HepG2 (cell line): ENCODE measurements at regions not wholly inside any gene's neighbourhood (a gene's known extent, or its start where the extent isn't known, plus 50 kb on each side); places are given as distances from the start of the nearest gene placed in this dataset.

Experiments
- ETV6 ChIP-seq: sonication (generic); formaldehyde crosslinking; conservative IDR thresholded peaks from 2 replicates; pipeline ENCODE4 v1.4.0; 2020; ENCODE audit warnings: missing genetic modification reagents
- HMGA1 ChIP-seq: sonication (generic); formaldehyde crosslinking; conservative IDR thresholded peaks from 2 replicates; pipeline ENCODE4 v1.4.0; 2020; ENCODE audit warnings: missing genetic modification reagents
- MBNL3 ChIP-seq: fragments of 250-450 bp; sonication (Bioruptor Pico); conservative IDR thresholded peaks from 2 replicates; pipeline ENCODE4 v1.8.0; 2022; ENCODE audit warnings: mild to moderate bottlenecking, inconsistent platforms
- NR3C1 ChIP-seq: sonication (generic); formaldehyde crosslinking; IDR thresholded peaks from 2 replicates; pipeline ENCODE4 v1.4.0; 2020; ENCODE audit warnings: missing genetic modification reagents
- RAD21 ChIP-seq: fragments of 450-650 bp; formaldehyde crosslinking; IDR thresholded peaks from 2 replicates; pipeline ENCODE4 v1.5.0; 2020; ENCODE audit warnings: mild to moderate bottlenecking
- ZEB1 ChIP-seq: IDR thresholded peaks from 2 replicates; pipeline ENCODE4 v1.6.1; 2012; ENCODE audit warnings: mild to moderate bottlenecking, low read depth, inconsistent platforms; ENCODE audit not compliant: insufficient replicate concordance
- ZNF747 ChIP-seq: sonication (generic); formaldehyde crosslinking; IDR thresholded peaks from 2 replicates; pipeline ENCODE4 v1.8.1; 2023; ENCODE audit warnings: missing genetic modification reagents, mild to moderate bottlenecking, borderline replicate concordance
- TF ChIP-seq, protein P1 (sequence below), 2 experiments: fragments of 450-650 bp in 1 of 2; sonication (generic) in 1 of 2; formaldehyde crosslinking in 1 of 2; IDR thresholded peaks; 2 replicates each; pipeline versions ENCODE4 v1.6.1 to v1.8.0; 2016 to 2022; ENCODE audit warnings: antibody characterized with exemption in 1 of 2, mild to moderate bottlenecking in 1 of 2, missing genetic modification reagents in 1 of 2

DNA sequence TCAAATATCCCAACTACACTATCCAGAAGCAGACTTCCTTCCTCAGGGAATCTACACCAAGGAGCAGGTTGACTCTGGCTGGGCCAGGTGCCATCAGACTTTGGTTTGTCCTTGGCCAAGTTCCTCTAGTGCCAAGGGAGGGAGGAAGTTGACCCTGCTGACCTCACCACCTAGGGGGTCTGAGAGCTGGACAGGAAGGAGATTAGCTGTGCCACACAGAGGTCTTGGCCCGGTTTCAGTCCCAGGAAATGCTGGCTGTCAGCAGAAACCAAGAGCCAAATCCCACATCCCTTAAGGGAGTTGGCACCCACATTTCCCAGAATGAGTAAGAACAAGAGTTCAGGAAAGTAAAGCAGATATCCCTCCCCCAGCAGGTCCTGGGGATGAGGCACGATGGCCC is 178.2 kb downstream of the SALL1 start (continued):
- TF ChIP-seq, protein P1, sequence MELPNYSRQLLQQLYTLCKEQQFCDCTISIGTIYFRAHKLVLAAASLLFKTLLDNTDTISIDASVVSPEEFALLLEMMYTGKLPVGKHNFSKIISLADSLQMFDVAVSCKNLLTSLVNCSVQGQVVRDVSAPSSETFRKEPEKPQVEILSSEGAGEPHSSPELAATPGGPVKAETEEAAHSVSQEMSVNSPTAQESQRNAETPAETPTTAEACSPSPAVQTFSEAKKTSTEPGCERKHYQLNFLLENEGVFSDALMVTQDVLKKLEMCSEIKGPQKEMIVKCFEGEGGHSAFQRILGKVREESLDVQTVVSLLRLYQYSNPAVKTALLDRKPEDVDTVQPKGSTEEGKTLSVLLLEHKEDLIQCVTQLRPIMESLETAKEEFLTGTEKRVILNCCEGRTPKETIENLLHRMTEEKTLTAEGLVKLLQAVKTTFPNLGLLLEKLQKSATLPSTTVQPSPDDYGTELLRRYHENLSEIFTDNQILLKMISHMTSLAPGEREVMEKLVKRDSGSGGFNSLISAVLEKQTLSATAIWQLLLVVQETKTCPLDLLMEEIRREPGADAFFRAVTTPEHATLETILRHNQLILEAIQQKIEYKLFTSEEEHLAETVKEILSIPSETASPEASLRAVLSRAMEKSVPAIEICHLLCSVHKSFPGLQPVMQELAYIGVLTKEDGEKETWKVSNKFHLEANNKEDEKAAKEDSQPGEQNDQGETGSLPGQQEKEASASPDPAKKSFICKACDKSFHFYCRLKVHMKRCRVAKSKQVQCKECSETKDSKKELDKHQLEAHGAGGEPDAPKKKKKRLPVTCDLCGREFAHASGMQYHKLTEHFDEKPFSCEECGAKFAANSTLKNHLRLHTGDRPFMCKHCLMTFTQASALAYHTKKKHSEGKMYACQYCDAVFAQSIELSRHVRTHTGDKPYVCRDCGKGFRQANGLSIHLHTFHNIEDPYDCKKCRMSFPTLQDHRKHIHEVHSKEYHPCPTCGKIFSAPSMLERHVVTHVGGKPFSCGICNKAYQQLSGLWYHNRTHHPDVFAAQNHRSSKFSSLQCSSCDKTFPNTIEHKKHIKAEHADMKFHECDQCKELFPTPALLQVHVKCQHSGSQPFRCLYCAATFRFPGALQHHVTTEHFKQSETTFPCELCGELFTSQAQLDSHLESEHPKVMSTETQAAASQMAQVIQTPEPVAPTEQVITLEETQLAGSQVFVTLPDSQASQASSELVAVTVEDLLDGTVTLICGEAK (IDR thresholded peaks at IDR 0.05): no peak
- TF ChIP-seq, protein P1 (CRISPR knock-in tag; IDR thresholded peaks at IDR 0.05): no peak
- TF ChIP-seq ZNF747 (CRISPR knock-in tag) (no peak), ETV6 (no peak), ZEB1 (no peak), RAD21 (CRISPR knock-in tag) (no peak), MBNL3 (no peak), NR3C1 (CRISPR knock-in tag) (no peak), HMGA1 (CRISPR knock-in tag) (no peak)
